ENCODE measurements at regions not wholly inside any gene's neighbourhood (a gene's known extent, or its start where the extent isn't known, plus 50 kb on each side); places are given as distances from the start of the nearest gene placed in this dataset.

DNA sequence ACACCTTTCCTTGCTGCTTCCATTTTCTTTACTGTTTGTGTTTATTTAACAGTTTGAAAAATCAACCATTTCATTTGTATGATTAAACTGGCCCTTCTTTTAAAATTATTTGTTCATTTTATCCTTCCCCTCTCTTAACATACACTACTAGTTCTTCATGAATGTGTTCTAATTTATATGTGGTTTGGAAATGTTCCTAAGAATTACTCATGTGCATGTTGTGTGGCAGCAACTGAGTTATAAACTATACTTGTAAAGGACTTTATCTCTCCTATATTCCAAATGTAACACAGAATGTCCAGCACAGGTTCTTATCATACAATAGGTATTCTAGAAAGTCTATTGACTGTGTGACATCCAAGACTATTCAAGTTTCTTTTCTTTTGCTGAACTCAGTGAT is 358.2 kb upstream of the MEF2C start:
- TF ChIP-seq EP300 (IDR thresholded peaks at IDR 0.05) (no peak), POLR2A (IDR thresholded peaks at IDR 0.05) (no peak)
- TF ChIP-seq, protein P1, sequence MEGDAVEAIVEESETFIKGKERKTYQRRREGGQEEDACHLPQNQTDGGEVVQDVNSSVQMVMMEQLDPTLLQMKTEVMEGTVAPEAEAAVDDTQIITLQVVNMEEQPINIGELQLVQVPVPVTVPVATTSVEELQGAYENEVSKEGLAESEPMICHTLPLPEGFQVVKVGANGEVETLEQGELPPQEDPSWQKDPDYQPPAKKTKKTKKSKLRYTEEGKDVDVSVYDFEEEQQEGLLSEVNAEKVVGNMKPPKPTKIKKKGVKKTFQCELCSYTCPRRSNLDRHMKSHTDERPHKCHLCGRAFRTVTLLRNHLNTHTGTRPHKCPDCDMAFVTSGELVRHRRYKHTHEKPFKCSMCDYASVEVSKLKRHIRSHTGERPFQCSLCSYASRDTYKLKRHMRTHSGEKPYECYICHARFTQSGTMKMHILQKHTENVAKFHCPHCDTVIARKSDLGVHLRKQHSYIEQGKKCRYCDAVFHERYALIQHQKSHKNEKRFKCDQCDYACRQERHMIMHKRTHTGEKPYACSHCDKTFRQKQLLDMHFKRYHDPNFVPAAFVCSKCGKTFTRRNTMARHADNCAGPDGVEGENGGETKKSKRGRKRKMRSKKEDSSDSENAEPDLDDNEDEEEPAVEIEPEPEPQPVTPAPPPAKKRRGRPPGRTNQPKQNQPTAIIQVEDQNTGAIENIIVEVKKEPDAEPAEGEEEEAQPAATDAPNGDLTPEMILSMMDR (IDR thresholded peaks at IDR 0.05) = no peak

All from stomach (tissue), 4 donors.